ENCODE measurements at regions not wholly inside any gene's neighbourhood (a gene's known extent, or its start where the extent isn't known, plus 50 kb on each side); places are given as distances from the start of the nearest gene placed in this dataset.

- intact Hi-C loops (cut with DNase I) = no loop called here
- no peak overlapping the region for H3K4me3 ChIP-seq
- no peaks in the 10 kb centered on the region for H3K36me3 ChIP-seq (replicated peaks in 1 of 2)
- peak in 1 of 7 donors; percentile 14 for DNase-seq
- H3K4me1 ChIP-seq (replicated peaks in 1 of 2) = no peaks in the 10 kb centered on the region
- H3K27ac ChIP-seq = no peak overlapping the region
- no peak for TF ChIP-seq POLR2A (IDR thresholded peaks at IDR 0.05)
- TF ChIP-seq, protein P1, sequence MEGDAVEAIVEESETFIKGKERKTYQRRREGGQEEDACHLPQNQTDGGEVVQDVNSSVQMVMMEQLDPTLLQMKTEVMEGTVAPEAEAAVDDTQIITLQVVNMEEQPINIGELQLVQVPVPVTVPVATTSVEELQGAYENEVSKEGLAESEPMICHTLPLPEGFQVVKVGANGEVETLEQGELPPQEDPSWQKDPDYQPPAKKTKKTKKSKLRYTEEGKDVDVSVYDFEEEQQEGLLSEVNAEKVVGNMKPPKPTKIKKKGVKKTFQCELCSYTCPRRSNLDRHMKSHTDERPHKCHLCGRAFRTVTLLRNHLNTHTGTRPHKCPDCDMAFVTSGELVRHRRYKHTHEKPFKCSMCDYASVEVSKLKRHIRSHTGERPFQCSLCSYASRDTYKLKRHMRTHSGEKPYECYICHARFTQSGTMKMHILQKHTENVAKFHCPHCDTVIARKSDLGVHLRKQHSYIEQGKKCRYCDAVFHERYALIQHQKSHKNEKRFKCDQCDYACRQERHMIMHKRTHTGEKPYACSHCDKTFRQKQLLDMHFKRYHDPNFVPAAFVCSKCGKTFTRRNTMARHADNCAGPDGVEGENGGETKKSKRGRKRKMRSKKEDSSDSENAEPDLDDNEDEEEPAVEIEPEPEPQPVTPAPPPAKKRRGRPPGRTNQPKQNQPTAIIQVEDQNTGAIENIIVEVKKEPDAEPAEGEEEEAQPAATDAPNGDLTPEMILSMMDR (IDR thresholded peaks at IDR 0.05) = no peak
- WGBS, 4 donors = 44 to 57% (median 54%) methylated on average over 2 of the region's 2 CpGs
- H3K27me3 ChIP-seq = no peaks in the 10 kb centered on the region
- H3K9me3 ChIP-seq (replicated peaks in 1 of 3) = no peaks in the 10 kb centered on the region
These were observed 139.6 kb downstream of the MYLK4 start for GRCh38 chr6:2611092-2611491.

DNA sequence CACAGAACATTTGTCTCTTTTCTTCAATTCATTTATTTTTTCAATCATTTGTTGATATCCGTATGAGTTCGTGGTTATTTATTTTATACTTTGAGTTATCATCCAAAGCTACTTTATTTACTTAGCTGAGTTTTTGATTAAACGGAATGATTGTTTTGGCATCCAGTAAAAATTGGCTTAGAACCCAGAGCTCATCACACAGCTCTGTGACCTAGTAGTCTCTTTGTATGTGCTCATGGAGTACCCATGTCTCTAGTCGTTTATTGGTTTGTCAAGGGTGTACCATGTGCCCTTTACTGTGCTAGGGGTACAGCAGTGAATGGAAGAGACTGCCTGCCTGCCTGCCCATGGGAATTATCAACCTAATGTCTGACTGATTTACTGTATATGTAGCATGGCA, 142.2 kb downstream of the MYLK4 start:
- WGBS, 4 donors = 25 to 46% (median 35%) methylated on average over 4 of the region's 4 CpGs
- intact Hi-C loops (cut with DNase I) = no loop called here
- no peaks in the 10 kb centered on the region for H3K9me3 ChIP-seq (replicated peaks in 1 of 3)

GRCh38 chr6:2600363-2600762, 150.4 kb downstream of the MYLK4 start:
- DNase-seq = no peak
- no peak overlapping the region for H3K27ac ChIP-seq
- intact Hi-C loops (cut with DNase I) = no loop called here
- peaks cover 4% of the 10 kb centered on the region for H3K27me3 ChIP-seq
- H3K4me1 ChIP-seq (replicated peaks in 1 of 2) = no peaks in the 10 kb centered on the region
- no peaks in the 10 kb centered on the region for H3K9me3 ChIP-seq (replicated peaks in 1 of 3)
- TF ChIP-seq, protein P1 (IDR thresholded peaks at IDR 0.05) = no peak
- no peak for TF ChIP-seq POLR2A (IDR thresholded peaks at IDR 0.05)
- H3K4me3 ChIP-seq = no peak overlapping the region
- no peaks in the 10 kb centered on the region for H3K36me3 ChIP-seq (replicated peaks in 1 of 2)
- 77 to 87% (median 80%) methylated on average over 3 of the region's 3 CpGs for WGBS, 4 donors

More for the DNA sequence above, 142.2 kb downstream of the MYLK4 start:
- H3K27me3 ChIP-seq = no peaks in the 10 kb centered on the region
- H3K4me1 ChIP-seq (replicated peaks in 1 of 2) = no peaks in the 10 kb centered on the region
- H3K27ac ChIP-seq = no peak overlapping the region
- DNase-seq = no peak
- no peaks in the 10 kb centered on the region for H3K36me3 ChIP-seq (replicated peaks in 1 of 2)
- TF ChIP-seq, protein P1 (IDR thresholded peaks at IDR 0.05) = no peak
- TF ChIP-seq POLR2A (IDR thresholded peaks at IDR 0.05) = no peak
- no peak overlapping the region for H3K4me3 ChIP-seq

- Histone ChIP-seq H3K4me3 (no peak overlapping the region), H3K27me3 (peaks cover 4% of the 10 kb centered on the region), H3K36me3 (replicated peaks in 1 of 2) (no peaks in the 10 kb centered on the region), H3K4me1 (replicated peaks in 1 of 2) (no peaks in the 10 kb centered on the region), H3K27ac (no peak overlapping the region), H3K9me3 (replicated peaks in 1 of 3) (no peaks in the 10 kb centered on the region)
- TF ChIP-seq, protein P1 (IDR thresholded peaks at IDR 0.05) = no peak
- 84 to 90% (median 86%) methylated on average over 4 to 5 of the region's 5 CpGs for WGBS, 4 donors
- intact Hi-C loops (cut with DNase I) = no loop called here
- no peak for DNase-seq
These were observed 150.9 kb downstream of the MYLK4 start for GRCh38 chr6:2599817-2600216.

Data from adrenal gland (tissue), 9 donors.